ELR (cell line): ENCODE measurements at regions not wholly inside any gene's neighbourhood (a gene's known extent, or its start where the extent isn't known, plus 50 kb on each side); places are given as distances from the start of the nearest gene placed in this dataset.
A peak's percentile ranks its signal among the peaks of the same experiment; 100 is the strongest.
"Not testable (repeated sequence)": the region's sequence is repeated elsewhere in the genome, so short reads cannot be mapped to it uniquely, and the experiment has no call there.

Experiments used
- DNase-seq: peaks from one replicate; pipeline ENCODE4 v3.0.0-alpha.2; 2015; ENCODE audit warnings: low read depth

GRCh38 chr10:121385136-121385535 is 213.1 kb downstream of the FGFR2 start:
- no peak for DNase-seq

DNA sequence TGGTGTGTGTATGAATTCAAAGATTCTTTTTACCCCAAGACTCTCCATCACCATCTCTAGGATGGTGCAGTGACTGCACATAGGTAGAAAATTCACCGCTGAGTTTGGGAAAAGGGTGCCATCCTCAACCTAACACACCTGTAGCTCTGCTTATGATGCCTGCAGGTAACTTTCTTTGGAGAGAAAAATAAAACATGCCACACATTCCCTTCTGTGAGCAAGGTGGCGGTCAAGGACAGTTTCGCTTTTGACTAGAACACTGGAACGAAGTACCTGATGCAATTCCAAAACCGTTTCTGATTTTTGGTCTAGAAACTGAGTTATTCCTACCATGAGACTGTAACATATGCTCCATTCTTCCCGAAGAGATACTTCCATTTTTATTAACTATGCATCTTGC is 205.6 kb downstream of the FGFR2 start:
- no peak for DNase-seq

DNA sequence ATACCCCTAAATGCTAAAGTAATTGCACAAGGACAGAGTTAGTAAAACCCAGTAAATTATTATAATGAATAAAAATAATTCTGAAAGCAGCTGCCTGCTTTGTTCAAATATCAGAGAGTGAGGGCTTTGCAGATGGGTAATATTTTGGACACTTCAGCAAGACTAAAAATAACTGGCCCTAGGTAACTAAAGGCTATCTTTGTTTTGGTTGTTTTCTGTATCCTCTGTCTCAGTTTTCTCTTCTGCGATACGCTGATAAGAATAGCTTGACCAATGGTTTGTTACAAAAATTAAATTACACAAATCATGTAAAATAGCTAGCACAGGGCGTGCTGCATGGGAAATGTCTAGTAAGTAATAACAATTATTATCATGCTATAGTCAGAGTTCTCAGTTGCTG is 204.7 kb downstream of the FGFR2 start:
- no peak for DNase-seq

GRCh38 chr10:121400507-121400906 is 197.7 kb downstream of the FGFR2 start:
- not testable (repeated sequence) for DNase-seq

DNA sequence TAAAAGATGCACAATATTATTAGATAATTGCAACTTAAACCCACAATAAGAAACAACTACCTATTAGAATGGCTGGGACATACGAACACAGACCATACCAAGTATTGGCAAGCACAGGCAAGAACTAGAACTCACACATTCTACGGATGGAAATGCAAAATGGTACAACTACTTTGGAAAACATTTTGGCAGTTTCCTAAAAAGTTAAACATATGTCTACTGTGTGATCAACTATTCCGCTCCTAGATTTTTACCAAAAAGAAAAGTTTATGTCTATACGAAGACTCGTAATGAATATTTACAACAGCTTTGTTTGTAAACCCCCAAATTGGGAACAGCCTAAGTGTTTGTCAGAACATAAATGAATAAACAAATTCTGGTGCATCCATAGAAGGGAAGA is 194.7 kb downstream of the FGFR2 start:
- DNase-seq, result no peak

GRCh38 chr10:121404611-121405010 is 193.6 kb downstream of the FGFR2 start:
- no peak for DNase-seq

DNA sequence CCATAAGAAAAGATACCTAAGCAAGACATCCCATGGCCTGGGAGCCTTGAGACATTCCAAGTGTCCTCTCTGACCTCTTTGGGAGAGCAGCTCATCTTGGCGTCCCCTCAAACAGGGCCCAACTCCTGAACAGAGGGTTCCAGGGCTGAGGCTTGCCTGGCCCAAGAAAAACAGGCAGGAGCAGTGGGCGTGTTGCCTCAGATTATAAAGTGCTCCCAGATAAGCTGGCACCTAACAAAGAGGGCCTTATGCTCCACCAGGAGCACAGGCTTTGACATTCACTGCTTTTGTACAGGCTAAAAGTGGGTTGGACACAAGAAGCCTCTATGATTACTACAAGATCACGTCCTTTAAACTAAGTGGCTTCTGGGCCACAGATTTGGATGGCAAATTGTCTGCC is 193.1 kb downstream of the FGFR2 start:
- no peak for DNase-seq

DNA sequence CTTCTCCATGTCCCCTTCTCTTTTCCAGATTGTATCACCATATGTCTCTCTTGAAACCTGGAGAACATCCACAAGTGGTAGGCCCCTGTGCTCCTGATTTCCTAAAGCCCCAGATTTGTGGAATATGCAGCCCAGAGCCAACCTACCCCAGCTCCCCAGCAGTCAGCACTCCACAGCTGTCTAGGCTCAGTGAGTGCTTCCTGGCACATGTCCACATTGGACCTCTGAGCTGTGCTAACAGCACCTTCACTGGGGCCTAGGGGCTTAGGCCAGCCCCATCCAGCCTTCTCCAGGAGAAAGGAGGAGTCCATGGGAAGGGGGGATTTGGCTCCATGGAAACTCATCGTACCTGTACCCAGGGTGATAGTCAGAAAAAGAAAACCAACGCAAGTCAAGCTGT is 192.7 kb downstream of the FGFR2 start:
- DNase-seq, result no peak

- no peak for DNase-seq
Measured at GRCh38 chr10:121405953-121406352, 192.3 kb downstream of the FGFR2 start.

DNA sequence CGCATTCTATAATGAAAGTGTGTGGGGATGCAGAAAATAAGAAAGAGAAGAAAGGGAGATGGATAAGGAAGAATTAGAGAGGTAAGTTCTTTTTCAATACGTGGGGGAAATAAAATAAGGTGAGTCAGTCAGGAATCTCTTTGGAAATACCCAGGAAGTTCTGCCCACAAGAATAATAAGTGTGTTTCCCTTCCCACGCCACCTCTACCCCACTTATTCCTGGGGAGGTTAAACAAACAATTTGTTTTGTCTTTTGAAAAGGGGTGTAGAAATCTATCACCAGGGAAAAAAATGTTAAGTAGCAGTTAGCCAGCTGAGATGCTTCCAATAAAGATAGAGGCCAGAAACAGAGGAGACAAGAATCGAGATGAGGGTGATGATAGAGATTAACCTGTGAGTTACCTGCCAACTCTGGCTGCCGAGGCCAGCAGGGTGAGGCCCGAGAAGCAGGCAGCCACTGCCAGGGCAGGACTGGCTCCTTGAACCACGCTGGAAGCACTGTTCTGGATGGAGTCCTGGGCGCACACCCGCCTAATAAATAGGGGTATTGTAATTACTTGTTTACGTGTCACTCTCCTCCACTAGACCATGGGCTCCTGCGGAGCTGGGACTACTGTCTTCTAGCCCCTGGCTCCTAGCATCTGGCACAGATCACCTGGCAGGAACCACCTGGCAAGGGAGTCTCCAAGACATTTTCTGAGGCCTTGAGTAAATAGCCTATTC is 191.3 kb downstream of the FGFR2 start:
- no peak for DNase-seq

GRCh38 chr10:121409466-121410104 is 188.7 kb downstream of the FGFR2 start:
- DNase-seq, result no peak

DNA sequence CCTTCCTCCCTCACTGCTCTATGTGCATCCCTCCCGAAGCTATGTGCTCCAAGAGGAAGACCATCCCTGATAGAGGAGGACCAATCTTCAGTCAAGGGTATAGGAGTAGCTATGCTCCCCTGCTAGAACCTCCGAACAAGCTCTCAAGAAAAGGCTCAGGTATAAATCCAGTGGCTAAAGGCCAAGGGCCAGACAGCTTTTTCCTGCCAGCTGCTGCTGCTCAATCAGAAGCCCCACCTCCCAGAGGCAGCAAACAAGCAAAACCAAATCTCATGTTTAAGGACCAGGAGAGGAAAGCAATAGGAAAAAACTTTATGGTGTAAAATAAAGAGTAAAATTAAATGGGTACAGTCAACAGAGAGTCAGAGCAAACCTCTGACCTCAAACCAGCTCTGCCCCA is 187.2 kb downstream of the FGFR2 start:
- DNase-seq, result no peak

DNA sequence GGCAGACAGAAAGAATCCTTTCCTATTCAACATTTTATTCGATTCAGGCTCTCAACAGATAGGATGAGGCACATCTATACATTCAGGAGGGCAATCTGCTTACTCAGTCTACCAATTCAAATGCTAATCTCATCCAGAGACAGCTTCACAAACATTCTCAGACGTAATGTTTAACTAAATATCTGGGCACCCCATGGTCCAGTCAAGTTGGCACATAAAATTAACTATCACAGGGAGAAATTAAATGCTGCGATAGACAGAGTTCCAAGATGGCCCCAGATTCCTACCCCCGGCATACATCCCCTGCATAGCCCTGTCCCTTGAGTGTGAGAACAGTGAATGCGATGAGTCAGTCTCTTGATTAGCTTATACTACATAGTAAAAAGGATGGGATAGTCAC is 184.3 kb downstream of the FGFR2 start:
- DNase-seq, result no peak

DNA sequence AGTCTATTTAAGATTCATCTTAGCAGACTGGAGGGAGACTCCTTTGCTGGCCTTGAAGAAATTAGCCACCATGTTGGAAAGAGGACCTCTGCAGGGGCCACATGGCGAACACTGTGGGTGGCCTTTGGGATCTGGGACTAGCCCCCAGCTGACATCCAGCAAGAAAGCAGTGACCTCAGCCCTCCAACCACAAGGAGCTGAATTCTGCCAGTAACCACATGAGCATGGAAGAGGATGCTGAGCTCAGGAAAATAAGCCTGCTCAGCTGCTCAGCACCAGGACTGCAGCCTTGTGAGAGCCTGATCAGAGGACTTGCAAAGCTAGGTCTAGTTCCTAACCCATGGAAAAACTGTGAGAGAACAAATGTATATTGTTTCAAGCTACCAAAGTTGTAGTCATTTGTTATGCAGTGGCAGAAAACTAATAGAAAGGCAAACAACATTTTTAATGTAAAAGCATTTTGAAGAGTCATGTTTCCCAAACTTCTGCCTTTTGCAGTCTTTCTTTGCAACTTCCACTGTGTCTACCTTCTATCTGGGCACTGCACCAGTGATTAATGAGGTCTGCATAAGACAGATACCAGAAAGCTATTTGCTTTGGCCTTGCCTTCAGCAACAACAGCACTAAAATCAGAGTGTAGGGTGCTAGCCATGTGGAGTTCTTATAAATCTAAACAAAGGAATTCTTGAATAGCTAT is 183.7 kb downstream of the FGFR2 start:
- no peak for DNase-seq

DNA sequence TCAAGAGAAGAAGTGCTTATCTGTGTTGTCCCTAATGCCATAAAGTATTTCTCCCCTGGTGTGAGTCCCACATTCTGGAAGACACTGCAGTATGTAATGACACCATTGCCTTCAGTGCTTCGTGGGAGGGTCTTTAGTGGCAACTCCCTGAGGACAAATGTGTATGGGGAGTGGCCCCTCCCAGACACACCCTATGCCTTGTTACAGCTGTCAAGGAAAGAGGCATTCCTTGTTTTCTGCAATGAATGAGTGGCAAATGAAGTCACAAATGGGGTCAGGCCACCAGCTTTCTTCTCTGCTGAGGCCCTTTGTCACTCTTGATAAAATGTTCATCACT is 183.2 kb downstream of the FGFR2 start:
- no peak for DNase-seq

- no peak for DNase-seq
Measured at GRCh38 chr10:121416071-121416470, 182.2 kb downstream of the FGFR2 start.

DNA sequence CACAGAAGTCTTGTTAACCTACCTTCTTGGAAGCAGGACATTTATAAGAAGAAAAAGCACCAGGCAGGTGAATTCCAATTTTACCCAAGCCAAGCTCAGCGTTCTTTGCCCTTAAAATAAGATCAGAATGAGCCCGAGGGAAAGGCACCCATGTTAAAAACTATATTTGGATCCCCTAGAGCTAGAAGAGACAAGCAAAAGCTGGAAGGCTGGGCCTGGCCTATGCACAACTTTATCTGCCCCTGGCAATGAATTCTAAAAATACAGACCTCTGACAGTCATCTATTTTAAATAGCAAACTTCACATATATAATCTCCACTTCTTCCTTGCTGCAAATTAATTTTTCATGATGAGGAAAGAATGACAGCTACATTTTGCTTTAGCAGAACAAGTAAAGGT is 180.9 kb downstream of the FGFR2 start:
- no peak for DNase-seq

GRCh38 chr10:121418126-121418777 is 180.0 kb downstream of the FGFR2 start:
- no peak for DNase-seq

DNA sequence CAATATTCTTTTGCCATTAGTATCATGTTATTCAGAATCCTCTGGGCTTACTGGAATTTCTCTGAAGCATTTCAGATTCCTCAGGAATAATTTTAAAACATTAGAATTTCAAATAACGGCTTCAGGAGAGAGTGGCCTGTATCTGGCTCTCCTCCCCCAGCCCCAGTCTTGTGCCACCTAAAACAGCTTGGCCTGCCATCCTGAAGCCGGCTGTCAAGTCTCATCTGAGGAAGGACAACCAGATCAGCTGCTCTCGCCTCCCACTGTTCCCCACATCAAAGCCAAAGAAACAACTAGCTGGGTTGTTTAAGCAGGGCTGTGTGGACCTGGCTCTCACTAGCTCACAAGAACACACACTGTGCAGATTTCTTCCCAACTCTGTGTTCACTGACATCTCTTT is 178.2 kb downstream of the FGFR2 start:
- no peak for DNase-seq

DNA sequence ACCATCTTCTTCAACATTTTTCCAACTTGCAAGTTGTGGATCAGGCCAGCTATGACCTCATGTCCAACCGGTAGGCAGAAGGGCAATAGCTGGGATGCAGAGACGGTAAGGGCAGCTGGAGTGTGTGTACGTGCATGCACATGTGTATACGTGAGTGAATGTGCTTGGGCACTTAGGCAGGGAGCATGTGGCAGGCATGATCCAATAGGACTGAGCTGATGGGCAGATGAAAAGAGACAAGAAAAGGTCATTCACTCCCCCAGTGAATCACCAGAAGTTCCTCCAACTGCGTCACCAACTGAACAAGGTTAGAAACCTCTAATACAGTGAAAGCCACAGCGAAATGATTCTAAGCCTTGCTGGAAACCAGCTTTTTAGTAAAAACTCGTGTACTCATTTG is 176.1 kb downstream of the FGFR2 start:
- no peak for DNase-seq

DNA sequence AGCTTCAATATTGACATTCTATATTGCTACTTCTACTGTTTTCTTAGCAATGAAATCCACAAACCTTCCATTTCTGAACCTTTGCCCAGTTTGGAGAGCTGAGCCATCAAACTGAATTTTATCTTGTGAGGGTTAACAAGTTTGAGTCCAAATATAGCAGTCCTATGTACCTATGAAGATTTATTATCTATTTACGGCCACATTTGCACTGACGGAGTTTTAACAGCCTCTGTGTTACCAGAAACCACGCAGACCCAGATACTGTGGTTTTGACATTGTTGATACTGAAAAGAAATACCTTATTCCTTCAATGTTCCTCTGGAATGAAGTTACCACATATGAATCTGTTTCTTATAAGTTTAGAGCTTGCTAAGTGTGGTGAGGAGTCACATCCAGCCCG is 172.6 kb downstream of the FGFR2 start:
- no peak for DNase-seq

GRCh38 chr10:121426307-121426706 is 171.9 kb downstream of the FGFR2 start:
- DNase-seq, result peak; percentile 1
